ENCODE measurements at regions not wholly inside any gene's neighbourhood (a gene's known extent, or its start where the extent isn't known, plus 50 kb on each side); places are given as distances from the start of the nearest gene placed in this dataset.

DNA sequence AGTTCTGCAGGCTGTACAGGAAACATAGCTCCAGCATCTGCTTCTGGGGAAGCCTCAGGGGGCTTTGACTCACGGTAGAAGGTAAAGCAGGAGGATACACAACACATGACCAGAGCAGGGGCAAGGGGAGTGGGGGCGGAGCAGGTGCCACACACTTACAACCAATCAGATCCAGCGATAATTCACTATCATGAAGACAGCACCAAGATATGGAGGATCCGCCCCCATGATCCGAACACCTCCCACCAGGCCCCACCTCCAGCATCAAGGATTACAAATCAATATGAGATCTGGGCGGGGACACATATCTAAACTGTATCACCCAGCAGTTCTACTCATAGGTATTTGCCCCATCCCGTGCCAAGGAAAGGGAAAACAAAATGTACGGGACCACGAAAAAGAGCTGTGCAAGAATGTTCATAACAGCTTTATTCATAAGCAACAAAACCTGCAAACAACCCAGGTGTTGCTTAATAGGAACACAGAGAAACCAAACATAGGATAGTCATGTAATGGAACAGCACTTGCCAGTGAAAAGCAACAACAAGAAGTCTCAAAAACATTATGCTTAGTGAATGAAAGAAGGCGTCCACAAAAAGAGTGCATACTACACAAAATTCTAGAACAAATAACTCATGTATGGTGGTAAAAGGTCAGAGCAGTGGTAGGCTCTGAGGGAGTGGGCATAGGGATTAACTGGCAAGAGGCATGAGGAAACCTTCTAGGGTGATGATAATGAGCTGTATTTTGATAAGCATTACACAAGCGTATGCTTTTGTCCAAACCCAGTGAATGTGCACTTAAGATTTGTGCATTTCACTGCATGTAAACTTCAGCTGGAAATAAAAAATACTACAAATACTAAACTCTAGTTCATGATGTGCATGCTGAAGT lies 130.9 kb upstream of the FAM9B start:
- no peak for TF ChIP-seq CTCF (IDR thresholded peaks at IDR 0.05; ENCODE audit: control insufficient read depth, extremely low read depth, insufficient read depth)
- H3K4me3 ChIP-seq (ENCODE audit: low read depth, low read length) = no peak overlapping the region
- DNase-seq (ENCODE audit: low read depth) = no peak

- TF ChIP-seq CTCF (IDR thresholded peaks at IDR 0.05; ENCODE audit: control insufficient read depth, extremely low read depth, insufficient read depth) = no peak
- DNase-seq (ENCODE audit: low read depth) = no peak
- H3K4me3 ChIP-seq (ENCODE audit: low read depth, low read length) = no peak overlapping the region
Observed at GRCh38 chrX:9166584-9166944, 132.6 kb upstream of the FAM9B start.

GRCh38 chrX:9171841-9172463 lies 138.0 kb upstream of the FAM9B start:
- TF ChIP-seq CTCF (IDR thresholded peaks at IDR 0.05; ENCODE audit: control insufficient read depth, extremely low read depth, insufficient read depth) = no peak
- no peak for DNase-seq (ENCODE audit: low read depth)
- H3K4me3 ChIP-seq (ENCODE audit: low read depth, low read length) = no peak overlapping the region

DNA sequence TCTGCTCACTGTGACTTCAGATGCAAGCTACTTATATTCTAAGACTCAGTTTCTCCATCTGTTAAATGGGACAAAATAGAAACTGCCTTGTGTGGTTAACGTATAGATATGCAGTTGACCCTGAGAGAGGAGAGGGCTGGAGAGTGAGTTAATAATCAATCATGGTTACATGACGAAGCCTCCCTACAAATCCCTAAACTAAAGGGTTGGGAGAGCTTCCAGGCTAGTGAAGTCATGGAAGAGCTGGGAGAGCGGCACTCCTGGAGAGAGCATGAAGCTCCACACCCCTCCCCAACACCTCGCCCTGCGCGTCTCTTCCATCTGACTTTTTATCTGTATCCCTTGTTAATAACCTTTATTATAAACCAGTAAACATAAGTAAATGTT lies 138.5 kb upstream of the FAM9B start:
- no peak for DNase-seq (ENCODE audit: low read depth)
- no peak for TF ChIP-seq CTCF (IDR thresholded peaks at IDR 0.05; ENCODE audit: control insufficient read depth, extremely low read depth, insufficient read depth)
- no peak overlapping the region for H3K4me3 ChIP-seq (ENCODE audit: low read depth, low read length)

DNA sequence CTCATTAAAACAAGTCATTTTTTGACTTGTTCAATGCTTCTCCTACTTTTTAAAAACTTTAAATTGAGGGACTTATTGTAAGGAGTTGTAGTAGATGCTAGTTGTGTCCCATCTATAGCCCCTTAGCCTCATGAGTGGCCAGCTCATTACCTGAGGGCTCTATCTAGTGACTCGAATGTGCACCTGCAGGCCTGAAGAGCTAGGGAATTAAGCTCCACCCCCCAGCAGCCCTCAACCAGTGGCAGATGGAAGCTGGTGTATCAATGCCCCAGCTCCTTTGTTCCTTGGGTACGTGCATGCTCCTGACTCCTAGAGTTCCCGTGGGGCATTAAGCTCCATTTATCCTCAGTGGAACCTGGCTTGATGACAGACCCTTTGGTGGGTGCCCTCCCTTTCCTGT lies 146.7 kb upstream of the FAM9B start:
- no peak for DNase-seq (ENCODE audit: low read depth)
- no peak overlapping the region for H3K4me3 ChIP-seq (ENCODE audit: low read depth, low read length)

GRCh38 chrX:9182041-9182440 lies 148.1 kb upstream of the FAM9B start:
- no peak for DNase-seq (ENCODE audit: low read depth)
- TF ChIP-seq CTCF (IDR thresholded peaks at IDR 0.05; ENCODE audit: control insufficient read depth, extremely low read depth, insufficient read depth) = no peak
- no peak overlapping the region for H3K4me3 ChIP-seq (ENCODE audit: low read depth, low read length)

More for the DNA sequence above, 146.7 kb upstream of the FAM9B start:
- 0 out of 2 replicates have a peak, but pooled peaks have one; percentile 14 for TF ChIP-seq CTCF (IDR thresholded peaks at IDR 0.05; ENCODE audit: control insufficient read depth, extremely low read depth, insufficient read depth)

Measured in LNCaP clone FGC (cell line).